CD14-positive monocyte (primary cell): ENCODE measurements at regions not wholly inside any gene's neighbourhood (a gene's known extent, or its start where the extent isn't known, plus 50 kb on each side); places are given as distances from the start of the nearest gene placed in this dataset.
"Not testable (repeated sequence)": the region's sequence is repeated elsewhere in the genome, so short reads cannot be mapped to it uniquely, and the experiment has no call there.

Experiments used
- DNase-seq, 3 donors: peaks; one replicate each; pipeline ENCODE4 v3.0.0-alpha.2; 2011 to 2022
- H2AFZ ChIP-seq: 2 replicates; pipeline ENCODE4 v1.6.0; 2012; ENCODE audit warnings: mild to moderate bottlenecking, low read depth, low read length, inconsistent platforms; ENCODE audit not compliant: insufficient read depth, poor library complexity, severe bottlenecking
- H3K27ac ChIP-seq, 2 donors: 1 replicate in 1 of 2; 2 replicates in 1 of 2; pipeline ENCODE4 v1.5.1; 2012 to 2013; ENCODE audit warnings: low read length in 2 of 2, control low read depth in 1 of 2, inconsistent platforms in 1 of 2, low read depth in 1 of 2, mild to moderate bottlenecking in 1 of 2
- H3K27me3 ChIP-seq, 2 donors: one replicate each; pipeline versions ENCODE4 v1.6.0 to v1.6.1; 2011 to 2013; ENCODE audit warnings: low read length in 2 of 2; ENCODE audit not compliant: control insufficient read depth in 2 of 2, insufficient read depth in 2 of 2
- H3K36me3 ChIP-seq, 2 donors: replicated peaks in 1 of 2; 1 replicate in 1 of 2; 2 replicates in 1 of 2; pipeline versions ENCODE4 v1.5.1 to v1.6.1; 2012 to 2013; ENCODE audit warnings: low read length in 2 of 2, control low read depth in 1 of 2, inconsistent platforms in 1 of 2, mild to moderate bottlenecking in 1 of 2; ENCODE audit not compliant: insufficient read depth in 2 of 2, control insufficient read depth in 1 of 2
- H3K4me1 ChIP-seq, 2 donors: 1 replicate in 1 of 2; 2 replicates in 1 of 2; pipeline versions ENCODE4 v1.5.1 to v1.6.1; 2012 to 2013; ENCODE audit warnings: low read length in 2 of 2, control low read depth in 1 of 2, inconsistent platforms in 1 of 2, mild to moderate bottlenecking in 1 of 2, moderate library complexity in 1 of 2; ENCODE audit not compliant: insufficient read depth in 2 of 2, control insufficient read depth in 1 of 2
- H3K4me2 ChIP-seq: replicated peaks from 2 replicates; pipeline ENCODE3; 2012; ENCODE audit warnings: low read length, moderate library complexity, mild to moderate bottlenecking; ENCODE audit not compliant: poor library complexity, severe bottlenecking; ENCODE audit errors: extremely low read depth
- H3K4me3 ChIP-seq, 3 experiments: fragments of 200-600 bp in 1 of 3; sonication (generic) in 1 of 3; replicated peaks in 1 of 3; 1 replicate in 2 of 3; 2 replicates in 1 of 3; pipeline ENCODE4 v1.5.1; 2011 to 2013; ENCODE audit warnings: low read length in 3 of 3, mild to moderate bottlenecking in 3 of 3, control low read depth in 2 of 3, low read depth in 2 of 3, inconsistent platforms in 1 of 3, moderate library complexity in 1 of 3
- H3K79me2 ChIP-seq: 2 replicates; pipeline ENCODE4 v1.6.0; 2012; ENCODE audit warnings: mild to moderate bottlenecking, control low read depth, inconsistent platforms, low read length, moderate library complexity; ENCODE audit not compliant: insufficient read depth
- H3K9ac ChIP-seq: 2 replicates; pipeline ENCODE4 v1.6.0; 2017; ENCODE audit warnings: low read length, mild to moderate bottlenecking; ENCODE audit not compliant: insufficient read depth, poor library complexity, severe bottlenecking
- H3K9me3 ChIP-seq, 2 donors: replicated peaks in 1 of 2; 1 replicate in 1 of 2; 2 replicates in 1 of 2; pipeline versions ENCODE4 v1.5.1 to v1.6.1; 2012 to 2013; ENCODE audit warnings: low read length in 2 of 2, control low read depth in 1 of 2; ENCODE audit not compliant: control insufficient read depth in 1 of 2, insufficient read depth in 1 of 2
- H4K20me1 ChIP-seq: 2 replicates; pipeline ENCODE4 v1.6.0; 2012; ENCODE audit warnings: mild to moderate bottlenecking, low read length, control low read depth, moderate library complexity; ENCODE audit not compliant: insufficient read depth
- H3K27ac Mint-ChIP-seq, 7 donors: one replicate each; pipeline ENCODE4 v1.8.0; 2020; ENCODE audit warnings: mild to moderate bottlenecking in 7 of 7, mixed read lengths in 7 of 7, moderate library complexity in 6 of 7, inconsistent platforms in 2 of 7
- H3K27me3 Mint-ChIP-seq, 3 donors: one replicate each; pipeline ENCODE4 v1.8.0; 2021 to 2022; ENCODE audit warnings: low read depth in 3 of 3, mild to moderate bottlenecking in 3 of 3, mixed read lengths in 3 of 3, moderate library complexity in 3 of 3, inconsistent platforms in 1 of 3
- H3K36me3 Mint-ChIP-seq, 2 donors: one replicate each; pipeline ENCODE4 v1.8.0; 2020; ENCODE audit warnings: mixed read lengths in 2 of 2, inconsistent platforms in 1 of 2, mild to moderate bottlenecking in 1 of 2
- H3K4me1 Mint-ChIP-seq: one replicate; pipeline ENCODE4 v1.8.0; 2020; ENCODE audit warnings: mild to moderate bottlenecking, mixed read lengths
- H3K4me3 Mint-ChIP-seq, 2 donors: one replicate each; pipeline ENCODE4 v1.8.0; 2020; ENCODE audit warnings: mild to moderate bottlenecking in 2 of 2, mixed read lengths in 2 of 2, moderate library complexity in 1 of 2
- H3K9me3 Mint-ChIP-seq, 7 donors: one replicate each; pipeline ENCODE4 v1.8.0; 2020 to 2022; ENCODE audit warnings: mixed read lengths in 7 of 7, mild to moderate bottlenecking in 6 of 7, moderate library complexity in 6 of 7, inconsistent platforms in 2 of 7
- CTCF ChIP-seq: fragments of 200-600 bp; IDR thresholded peaks from one replicate; pipeline ENCODE4 v1.8.0; 2022; ENCODE audit warnings: antibody characterized with exemption, mild to moderate bottlenecking
- WGBS: methylation state at CpG from one replicate; pipeline ENCODE4 v1.1.5; 2013; ENCODE audit warnings: missing lambda C conversion rate; ENCODE audit not compliant: insufficient coverage; 5-methylcytosine and 5-hydroxymethylcytosine counted together
- intact Hi-C, 2 donors: fragments of 100-400 bp; cut with micrococcal nuclease; formaldehyde crosslinking; loops; one replicate each; pipeline versions ENCODE4 v1.15.0 to v1.15.1; 2023

DNA sequence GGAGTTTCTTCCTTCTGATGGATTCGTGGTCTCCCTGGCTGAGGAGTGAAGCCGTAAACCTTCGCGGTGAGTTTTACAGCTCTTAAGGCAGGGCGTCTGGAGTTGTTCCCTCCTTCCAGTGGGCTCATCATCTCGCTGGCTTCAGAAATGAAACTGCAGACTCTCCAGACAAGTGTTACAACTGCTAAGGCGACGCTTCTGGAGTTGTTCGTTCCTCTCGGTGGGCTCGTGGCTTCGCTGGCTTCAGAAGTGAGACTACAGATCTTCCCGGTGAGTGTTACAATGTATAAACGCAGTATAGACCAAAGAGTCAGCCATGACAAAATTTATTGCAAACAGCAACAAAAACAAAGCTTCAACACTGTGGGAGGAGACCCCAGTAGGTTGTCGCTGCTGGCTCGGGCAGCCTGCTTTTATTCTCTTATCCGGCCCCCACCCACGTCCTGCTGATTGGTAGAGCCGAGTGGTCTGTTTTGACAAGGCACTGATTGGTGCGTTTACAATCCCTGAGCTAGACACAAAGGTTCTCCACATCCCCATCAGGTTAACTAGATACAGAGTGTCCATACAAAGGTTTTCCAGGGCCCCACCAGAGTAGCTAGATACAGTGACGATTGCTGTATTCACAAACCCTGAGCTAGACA is 113.2 kb downstream of the GPX5 start:
- Mint-ChIP-seq H3K27me3 (peaks cover 39 to 55% (median 50%) of the 10 kb centered on the region in 3 donors), H3K27ac (no peak overlapping the region), H3K4me3 (no peak overlapping the region), H3K36me3 (no peaks in the 10 kb centered on the region), H3K9me3 (peaks cover 12 to 44% (median 34%) of the 10 kb centered on the region in 7 donors), H3K4me1 (peaks cover 5% of the 10 kb centered on the region)
- Histone ChIP-seq H3K4me1 (no peaks in the 10 kb centered on the region), H3K4me3 (no peak overlapping the region), H4K20me1 (no peaks in the 10 kb centered on the region), H3K36me3 (no peaks in the 10 kb centered on the region), H3K9ac (no peak overlapping the region), H3K27me3 (peaks cover 37 to 43% of the 10 kb centered on the region in 2 donors), H3K9me3 (peaks cover 18 to 36% of the 10 kb centered on the region in 2 donors), H3K4me2 (no peak overlapping the region), H3K79me2 (no peaks in the 10 kb centered on the region), H3K27ac (no peak overlapping the region), H2AFZ (no peak overlapping the region)
- 74% methylated on average over 17 of the region's 21 CpGs for WGBS
- no peak for DNase-seq
- no peak for TF ChIP-seq CTCF
- intact Hi-C loops = no loop called here

- H3K36me3 ChIP-seq, H3K4me3 ChIP-seq, H4K20me1 ChIP-seq, intact Hi-C loops, H3K27ac Mint-ChIP-seq, H3K79me2 ChIP-seq, H2AFZ ChIP-seq, H3K4me1 Mint-ChIP-seq, H3K4me3 Mint-ChIP-seq, H3K27ac ChIP-seq, H3K4me1 ChIP-seq, DNase-seq, H3K36me3 Mint-ChIP-seq, H3K4me2 ChIP-seq, H3K9ac ChIP-seq: not testable (repeated sequence)
- 97% methylated on average over 31 of the region's 47 CpGs for WGBS
- Mint-ChIP-seq H3K27me3 (peaks cover 38 to 49% (median 44%) of the 10 kb centered on the region in 3 donors), H3K9me3 (peaks cover 12 to 40% (median 31%) of the 10 kb centered on the region in 7 donors)
- Histone ChIP-seq H3K9me3 (peaks cover 18 to 29% of the 10 kb centered on the region in 2 donors), H3K27me3 (peaks cover 30 to 35% of the 10 kb centered on the region in 2 donors)
Measured at GRCh38 chr6:28639445-28640290, 114.0 kb downstream of the GPX5 start.
